ENCODE measurements at regions not wholly inside any gene's neighbourhood (a gene's known extent, or its start where the extent isn't known, plus 50 kb on each side); places are given as distances from the start of the nearest gene placed in this dataset.
A peak's percentile ranks its signal among the peaks of the same experiment; 100 is the strongest.
"Not testable (repeated sequence)": the region's sequence is repeated elsewhere in the genome, so short reads cannot be mapped to it uniquely, and the experiment has no call there.

DNA sequence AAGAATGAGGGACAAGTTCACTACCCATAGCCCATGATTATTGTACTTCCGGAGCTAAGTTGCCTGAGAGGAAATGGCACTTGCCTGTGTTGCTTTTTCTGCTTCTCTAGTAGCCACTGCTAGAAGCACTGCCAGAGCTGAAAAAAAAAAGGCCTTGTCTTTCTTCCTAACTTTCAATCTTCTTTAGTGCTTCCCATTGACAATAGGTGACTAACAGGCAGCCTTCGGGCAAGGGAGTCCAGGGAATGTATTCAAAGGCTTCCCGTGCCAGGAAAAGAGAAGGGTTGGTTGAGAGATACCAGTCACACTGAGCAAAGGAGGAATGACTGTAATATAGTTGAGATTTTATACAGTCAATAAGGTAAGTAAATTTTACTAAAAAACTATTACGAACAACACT is 242.0 kb downstream of the CALCRL start:
- no peak for DNase-seq (ENCODE audit: low spot score)

DNA sequence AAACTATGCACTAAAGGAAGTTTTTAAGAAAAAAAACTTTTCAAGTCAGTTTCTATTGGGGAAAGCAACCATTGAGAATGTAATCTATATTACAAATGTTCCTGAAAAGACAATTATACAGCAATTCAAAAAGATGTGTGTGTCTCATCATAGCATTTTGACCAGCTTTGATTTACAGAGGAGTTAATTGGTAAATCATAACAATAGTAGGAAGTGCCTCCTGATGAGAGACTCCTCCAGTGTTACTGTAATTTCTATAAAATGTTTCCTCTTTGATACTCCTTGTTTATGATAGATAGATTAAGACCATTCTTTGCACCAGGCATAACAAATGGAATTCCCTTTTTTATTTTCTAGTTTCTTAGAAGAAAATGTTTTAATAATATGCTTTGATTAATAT is 249.9 kb downstream of the CALCRL start:
- DNase-seq (ENCODE audit: low spot score) = no peak

DNA sequence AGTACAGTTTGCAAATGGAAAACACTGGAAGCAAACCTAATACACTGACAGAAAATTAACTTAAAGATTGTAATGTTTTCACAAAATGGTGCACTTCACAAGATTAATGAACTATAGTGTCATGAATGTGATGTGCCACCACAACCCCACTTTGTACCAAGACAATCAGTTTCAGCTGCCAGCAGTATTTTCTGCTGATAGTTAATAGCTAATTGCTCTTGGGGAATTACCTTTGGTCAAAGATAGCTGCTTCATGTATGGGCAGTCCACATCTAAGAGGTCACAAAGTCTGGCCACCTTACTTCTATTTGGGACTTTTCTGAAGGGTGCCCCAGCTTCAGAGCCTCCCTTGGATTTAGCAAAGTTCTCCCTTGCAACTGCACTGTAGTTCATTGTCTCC is 254.0 kb downstream of the CALCRL start:
- no peak for DNase-seq (ENCODE audit: low spot score)

DNA sequence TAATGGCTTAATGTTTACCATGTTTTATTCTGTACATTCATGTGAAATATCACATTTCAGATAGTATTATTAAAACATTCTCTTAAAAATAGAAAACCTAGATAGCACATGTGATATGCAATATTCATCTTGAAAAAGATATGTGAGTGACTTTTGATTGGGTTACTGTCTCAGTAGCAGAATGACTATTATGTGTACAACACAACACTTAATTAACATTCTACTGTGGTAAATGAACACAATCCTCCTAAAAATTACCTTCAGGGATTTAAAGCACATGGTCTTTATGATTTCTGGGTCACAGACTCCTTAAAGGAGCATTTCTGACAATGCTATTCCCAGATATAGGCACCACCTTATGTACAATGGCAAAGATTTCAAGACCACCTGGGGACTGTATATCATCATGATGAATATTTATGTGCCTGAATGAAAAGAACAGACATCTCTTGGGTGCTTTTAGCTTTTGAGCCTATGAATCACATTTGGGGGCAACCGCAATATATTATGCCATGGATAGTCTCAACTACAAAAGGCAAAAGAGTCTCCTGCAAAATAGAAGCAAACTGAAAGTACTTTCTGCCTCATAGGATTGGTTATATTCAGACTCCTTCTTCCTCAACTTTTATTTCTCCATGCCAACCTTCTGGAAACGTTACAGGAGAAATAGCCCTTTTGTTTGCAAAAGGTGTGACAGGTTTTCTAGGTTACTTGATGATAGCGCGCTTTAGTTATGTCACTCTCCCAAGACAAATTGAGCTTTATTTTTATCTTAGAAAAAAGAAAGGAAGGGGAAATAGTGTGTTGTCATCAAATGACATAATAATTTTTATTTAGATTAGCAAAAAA is 259.0 kb downstream of the CALCRL start:
- DNase-seq (ENCODE audit: low spot score) = no peak

DNA sequence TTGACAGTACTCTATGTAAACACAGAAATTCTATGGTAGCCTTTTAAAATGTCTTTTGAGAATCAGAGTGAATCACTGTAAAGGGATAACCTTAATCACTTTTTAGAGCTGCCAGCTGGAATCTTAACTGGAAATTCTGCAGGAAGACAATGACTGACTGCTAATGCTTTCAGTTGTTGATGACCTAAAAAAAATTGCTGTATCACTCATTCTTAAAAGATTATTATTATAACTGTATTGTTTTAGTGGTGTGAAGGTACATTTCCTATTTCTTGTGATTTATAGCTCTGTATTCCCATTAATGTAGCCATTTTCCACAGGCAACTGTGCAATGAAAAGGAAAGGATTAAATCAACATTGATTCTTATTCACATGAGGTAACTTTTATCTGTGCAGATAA is 260.5 kb downstream of the CALCRL start:
- no peak for DNase-seq (ENCODE audit: low spot score)

DNA sequence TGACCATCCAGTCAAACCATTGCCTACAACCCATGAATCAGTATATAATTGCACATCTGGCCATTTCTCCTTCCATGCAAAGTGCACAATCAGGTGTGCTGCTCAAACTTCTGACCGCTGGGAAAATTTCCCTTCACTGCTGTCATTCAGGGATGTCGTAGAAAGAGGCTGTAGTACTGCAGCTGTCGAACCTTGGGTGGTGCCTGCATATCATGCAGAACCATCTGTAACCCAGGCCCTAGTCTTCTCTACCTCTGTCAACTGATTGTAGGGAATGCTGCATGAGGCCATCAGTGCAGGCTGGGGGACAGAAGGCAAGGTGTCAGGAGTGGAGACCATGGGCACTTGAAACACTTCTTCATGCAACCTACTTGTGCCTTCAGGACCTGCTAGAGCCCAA is 267.5 kb downstream of the CALCRL start:
- DNase-seq (ENCODE audit: low spot score) = no peak

DNA sequence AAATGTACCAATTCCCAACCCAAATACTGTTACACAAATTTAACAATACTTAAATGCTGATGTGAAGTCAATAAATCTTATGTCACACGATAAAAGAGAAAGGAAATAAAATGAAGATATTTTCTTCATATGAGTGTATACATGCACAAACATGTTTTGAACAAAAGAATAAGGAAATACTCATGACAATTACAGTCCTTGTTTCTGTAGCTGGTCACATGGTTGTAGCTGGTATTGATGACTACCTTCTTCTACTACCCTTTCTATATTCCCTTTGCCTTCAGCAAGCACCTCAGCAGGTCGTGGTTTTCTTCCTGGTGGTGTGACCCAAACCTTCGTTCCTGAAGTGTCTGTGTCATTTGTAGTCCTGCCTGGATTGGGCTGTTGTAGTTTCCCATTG is 269.2 kb downstream of the CALCRL start:
- not testable (repeated sequence) for DNase-seq (ENCODE audit: low spot score)

DNA sequence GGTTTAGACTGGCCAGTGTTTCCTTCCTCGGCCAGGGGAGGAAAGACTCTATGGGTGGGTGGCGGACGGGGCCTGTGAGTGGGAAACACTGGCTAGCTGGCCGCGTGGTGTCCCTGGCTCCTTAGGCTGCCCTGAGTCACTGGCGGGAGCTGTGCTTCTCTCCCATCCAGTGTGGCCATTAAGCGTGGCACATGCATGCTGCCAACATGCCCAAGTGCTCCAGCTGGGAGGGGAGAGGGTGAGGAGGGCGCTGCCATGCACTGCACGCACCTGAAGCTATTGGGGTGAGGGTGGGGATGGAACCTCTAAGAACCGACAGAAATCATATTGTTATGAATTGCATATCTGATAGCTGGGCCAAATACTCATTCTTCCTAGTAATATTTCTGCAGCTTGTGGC is 270.8 kb downstream of the CALCRL start:
- no peak for DNase-seq (ENCODE audit: low spot score)

DNA sequence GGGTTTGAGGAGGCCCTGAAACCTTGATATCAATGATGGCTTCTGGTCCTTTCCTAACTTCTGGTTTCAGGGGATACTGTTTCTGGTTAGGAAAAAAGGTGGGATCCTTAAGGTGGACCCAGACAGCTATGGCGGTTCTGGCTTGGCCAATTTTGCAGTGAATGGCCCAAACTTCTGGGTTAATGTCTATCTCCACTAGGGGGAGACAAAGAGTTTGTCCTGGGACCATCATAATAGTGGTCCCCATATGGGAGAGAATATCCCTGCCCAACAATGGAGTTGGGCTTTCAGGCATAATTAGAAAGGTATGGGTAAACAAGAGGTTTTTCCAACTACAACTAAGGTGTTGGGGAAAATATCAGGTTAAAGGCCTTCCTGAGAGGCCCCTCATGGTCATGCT is 273.5 kb downstream of the CALCRL start:
- peak; percentile 33 for DNase-seq (ENCODE audit: low spot score)

DNA sequence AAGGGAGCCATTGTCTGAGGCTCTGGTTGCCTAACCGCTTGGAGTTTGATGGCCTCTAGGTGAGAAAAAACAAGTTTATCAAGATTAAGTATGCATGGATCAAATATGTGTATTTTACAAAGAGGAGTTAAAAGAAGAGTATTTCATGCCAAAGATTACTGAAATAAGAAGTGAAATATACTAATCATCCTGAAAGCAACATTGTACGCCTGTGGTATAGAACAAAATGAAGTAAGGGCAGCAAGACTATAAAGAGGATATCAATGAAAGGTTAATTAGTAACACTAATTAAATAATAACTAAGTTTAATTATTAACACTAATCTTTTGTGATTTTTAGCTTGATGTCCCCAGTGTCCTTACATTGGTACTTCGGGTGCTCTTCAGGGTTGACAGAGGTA is 276.7 kb downstream of the CALCRL start:
- DNase-seq (ENCODE audit: low spot score) = no peak

DNA sequence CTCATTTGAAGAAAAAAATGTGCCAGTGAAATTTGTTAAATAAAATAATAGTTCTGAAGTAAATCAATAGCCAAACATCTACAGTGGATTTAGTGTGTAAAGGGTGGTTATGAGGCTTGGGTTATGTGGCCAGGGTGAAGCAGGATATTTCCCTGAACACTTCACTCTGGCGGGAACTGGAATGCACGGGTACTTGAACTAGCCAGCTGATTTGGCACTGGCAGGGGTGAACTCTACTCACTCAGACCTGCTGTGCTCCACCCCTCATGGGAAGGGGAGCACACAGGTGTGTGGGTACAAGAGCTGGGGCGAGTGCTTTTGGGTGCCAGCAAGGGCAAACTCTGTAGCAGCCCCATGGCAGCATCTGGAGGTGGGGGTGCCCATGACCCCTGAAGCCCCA is 278.2 kb downstream of the CALCRL start:
- no peak for DNase-seq (ENCODE audit: low spot score)

DNA sequence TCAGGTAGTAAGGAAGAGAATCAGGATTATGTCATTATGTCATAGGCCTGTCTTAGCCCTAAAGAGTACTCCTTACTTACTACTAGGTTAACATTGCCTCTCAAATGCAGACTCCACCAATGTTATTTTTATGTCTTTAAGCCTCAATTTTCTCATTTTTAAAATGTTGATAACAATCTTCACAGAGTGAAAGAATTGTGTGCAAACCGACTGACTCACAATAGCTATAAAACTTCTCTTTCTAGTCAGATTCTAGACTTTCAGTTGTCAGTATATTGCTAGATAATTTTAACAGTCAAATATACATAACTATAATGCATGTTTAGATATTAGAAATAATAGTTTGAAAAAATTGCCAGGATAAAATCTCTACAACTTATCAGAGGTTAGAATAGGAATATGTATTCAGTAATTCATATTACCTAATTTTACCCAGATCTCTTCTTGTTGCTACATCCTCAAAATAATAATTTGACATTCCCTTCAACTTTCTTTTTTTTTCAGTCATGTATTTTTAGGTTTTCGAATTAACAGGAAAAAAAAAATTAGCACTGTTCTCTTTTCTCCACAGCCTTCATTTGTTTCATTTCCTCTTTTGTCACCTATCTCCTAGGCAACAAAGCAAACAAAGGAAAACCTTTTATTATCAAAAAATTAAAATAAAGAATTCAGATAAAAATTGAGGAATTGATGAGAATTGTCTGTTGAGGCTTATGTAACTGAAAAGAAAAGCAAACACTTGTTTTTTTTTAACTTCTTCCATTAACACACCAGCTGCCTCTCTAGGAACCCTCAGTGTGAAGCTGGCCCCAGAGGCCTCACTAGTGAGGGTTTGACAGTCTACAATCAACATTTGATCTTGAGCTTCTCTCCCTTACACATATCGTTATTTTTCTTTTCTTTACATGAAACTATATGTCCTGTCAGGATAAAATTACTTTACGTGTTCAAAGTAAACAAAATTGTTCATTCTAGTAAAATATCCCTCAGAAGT is 279.0 kb downstream of the CALCRL start:
- no peak for DNase-seq (ENCODE audit: low spot score)

DNA sequence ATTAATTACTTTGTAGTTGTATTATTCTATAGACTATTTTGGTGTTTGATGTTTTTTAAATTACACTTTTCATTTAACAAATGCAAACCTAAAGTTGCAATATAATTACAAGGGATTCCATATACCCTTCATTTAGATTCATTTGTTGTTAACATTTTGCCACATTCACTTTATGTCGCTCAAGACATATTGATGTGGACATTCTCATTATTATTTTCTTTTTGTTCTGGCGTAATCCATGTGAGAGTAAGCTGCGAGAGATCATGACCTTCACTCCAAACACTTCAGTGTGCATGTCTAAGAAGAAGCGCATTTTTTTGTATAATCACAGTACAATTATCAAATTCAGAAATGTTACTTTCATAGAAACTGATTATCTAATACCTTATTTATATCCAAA is 280.6 kb downstream of the CALCRL start:
- no peak for DNase-seq (ENCODE audit: low spot score)

DNA sequence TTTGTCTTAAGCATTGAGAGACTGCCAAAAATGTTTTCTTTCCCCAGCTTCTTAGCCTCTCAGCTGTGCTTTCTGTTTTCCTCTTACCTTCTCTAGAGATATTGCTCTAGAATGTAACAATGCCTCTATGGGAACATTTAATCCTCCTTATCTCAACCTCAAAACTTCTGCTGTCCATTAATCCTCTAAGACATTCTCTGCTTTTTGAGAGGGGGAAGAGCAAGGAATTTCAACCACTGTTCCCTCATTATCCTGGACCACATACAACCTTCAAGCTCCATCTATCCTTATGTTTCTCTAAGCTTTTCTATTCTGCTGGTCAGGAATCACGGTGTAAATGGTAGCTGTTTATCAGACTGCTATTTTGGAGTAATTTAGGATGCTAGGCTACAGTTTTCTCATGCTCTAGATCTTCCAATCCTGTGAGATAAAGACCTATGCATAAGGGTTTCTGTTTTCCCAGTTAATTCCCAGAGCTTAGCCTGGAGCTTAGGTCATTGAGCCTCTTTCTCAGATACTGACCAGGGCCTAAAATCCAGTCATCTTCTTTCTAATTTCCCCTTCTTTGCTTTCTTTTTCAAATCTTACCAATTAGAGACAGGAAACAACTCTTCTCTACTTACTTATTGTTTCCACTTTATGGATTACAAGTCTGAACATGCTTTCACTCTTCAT is 282.0 kb downstream of the CALCRL start:
- no peak for DNase-seq (ENCODE audit: low spot score)

DNA sequence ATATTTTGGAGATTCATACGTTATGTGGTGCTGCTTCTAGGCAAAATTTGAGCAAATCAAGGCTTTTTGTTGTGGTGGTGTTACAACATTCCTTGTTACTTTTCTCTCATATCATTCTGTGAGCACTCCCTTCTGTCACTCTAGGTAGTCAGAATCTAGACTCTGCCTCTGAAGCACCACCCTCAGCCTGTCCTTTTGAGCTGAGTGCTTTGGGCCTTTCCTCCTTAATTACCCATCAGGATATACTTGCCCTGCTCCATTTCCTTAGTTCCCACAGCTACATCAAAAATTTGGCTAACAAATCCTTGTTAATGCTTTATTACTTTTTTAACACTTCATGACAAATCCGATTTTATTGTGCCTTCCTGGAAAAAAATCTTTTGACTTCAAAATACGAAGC is 289.6 kb downstream of the CALCRL start:
- no peak for DNase-seq (ENCODE audit: low spot score)

DNA sequence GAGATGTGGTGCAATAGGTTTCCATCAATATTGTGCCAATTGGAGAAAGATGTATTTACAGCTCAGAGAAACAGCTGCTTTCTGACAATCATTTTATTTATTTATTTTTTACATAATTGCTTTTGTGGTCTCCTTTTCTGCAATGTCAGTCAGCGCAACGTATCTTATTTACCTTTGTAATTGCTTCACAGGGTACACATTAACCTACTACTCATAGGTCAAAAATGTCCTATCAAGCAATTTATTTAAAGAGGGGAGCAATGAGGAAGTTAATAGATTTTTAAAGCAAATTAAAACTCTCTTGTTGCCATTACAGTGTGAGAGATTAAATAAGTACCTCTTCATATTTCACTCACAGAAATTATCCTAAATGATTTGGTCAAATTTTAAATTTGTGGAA is 291.0 kb downstream of the CALCRL start:
- DNase-seq (ENCODE audit: low spot score) = no peak

DNA sequence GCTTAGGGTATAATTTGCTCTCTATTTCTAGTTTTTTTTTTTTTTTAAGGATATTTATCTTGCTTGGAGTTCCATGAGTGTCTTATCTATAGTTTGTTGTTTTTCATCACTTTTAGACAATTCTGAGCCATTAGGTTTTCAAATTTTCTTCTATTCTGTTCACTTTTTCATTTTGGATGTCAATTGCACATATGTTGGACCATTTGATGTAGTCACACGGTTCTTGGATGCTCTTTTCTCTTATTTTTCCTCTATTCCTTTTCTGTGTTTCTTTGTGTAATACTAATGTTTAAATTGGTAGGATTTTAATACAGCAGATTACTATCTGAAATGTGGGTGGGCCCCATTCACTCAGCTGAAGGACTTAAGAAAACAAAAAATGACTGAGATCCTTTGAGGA is 292.6 kb downstream of the CALCRL start:
- DNase-seq (ENCODE audit: low spot score) = no peak

DNA sequence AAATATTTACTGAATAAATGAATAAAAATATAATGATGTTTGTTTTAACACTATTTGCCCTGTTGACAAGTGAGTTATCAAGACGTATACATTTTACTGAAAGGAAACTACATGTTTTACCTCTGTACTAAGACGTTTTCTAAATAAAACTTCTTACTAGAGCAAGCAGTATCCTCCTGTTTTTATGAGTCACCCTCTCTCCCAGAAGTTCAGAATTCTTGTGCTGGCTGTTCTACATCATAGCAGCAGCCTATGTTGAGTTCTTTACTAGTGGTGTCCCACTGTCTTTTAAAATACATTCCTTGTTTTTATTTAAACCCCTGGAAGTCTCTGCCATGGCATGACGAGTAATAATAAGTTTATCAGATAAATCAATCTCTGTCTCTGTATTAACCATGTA is 297.4 kb downstream of the CALCRL start:
- DNase-seq (ENCODE audit: low spot score) = no peak

DNA sequence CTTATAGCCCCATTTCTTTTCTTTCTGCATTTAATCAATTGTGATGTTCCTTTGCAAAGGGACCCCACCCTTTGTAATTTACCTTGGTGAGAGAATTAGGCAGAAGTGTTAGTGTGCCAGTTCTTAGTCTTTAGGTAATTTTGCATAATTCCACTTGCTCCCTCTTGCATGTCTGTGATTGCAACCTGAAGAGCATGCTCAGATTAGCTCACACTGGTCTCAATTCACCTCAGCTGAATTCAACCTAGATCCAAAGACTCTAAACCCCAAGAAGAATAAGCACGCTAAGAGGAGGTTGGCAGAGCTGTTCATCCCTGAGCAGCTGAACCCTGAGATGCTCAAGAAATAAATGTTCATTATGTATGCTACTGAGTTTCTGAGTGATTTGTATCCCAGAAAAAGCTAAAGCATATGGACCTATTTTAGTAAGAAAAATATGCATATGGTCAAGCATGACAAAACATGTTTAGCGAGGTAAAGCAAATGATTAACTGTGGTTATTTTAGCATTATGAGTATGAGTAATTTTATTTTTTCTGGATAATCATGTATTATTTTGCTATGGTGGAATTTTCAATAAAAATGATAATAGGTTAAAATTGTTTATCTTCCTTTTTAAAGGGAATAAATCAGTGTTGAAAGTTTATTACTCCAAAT is 299.2 kb upstream of the ZSWIM2 start:
- no peak for DNase-seq (ENCODE audit: low spot score)

DNA sequence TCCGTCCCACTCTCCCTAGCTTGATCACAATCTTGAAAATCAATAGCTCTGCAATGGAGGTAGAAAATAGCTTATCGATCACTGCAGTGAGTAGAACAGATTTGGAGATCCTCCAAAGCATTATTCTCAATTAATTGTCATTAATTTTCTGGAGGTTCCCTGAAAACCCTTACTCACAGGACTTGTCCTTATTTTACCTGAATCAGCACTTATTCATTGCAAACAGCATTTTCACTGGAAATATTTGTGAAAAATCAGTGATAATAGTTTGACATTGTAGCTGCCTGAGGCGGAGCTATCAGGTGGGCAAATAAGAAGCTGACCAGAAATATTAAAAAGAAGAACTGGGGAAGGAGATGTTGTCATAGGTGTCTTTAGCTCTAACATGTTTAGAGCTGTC is 294.6 kb upstream of the ZSWIM2 start:
- DNase-seq (ENCODE audit: low spot score) = no peak

DNA sequence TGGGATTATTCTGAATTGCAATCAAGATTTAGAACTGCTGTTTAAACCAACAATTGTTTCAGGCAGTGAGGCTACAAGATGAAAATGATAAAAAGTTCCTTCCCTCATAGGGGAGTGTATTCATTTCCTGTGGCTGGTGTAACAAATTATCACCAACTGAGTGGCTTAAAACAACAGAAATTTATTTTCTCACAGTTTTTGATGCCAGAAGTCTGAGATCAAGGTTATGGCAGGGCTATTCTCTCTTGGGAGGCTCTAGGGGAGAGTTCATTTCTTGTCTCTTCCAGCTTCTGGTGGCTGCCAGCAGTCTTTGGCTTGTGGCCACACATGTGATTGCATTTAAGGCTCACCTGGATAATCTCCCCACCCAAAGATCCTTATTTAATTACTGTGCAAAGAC is 290.5 kb upstream of the ZSWIM2 start:
- DNase-seq (ENCODE audit: low spot score) = no peak

DNA sequence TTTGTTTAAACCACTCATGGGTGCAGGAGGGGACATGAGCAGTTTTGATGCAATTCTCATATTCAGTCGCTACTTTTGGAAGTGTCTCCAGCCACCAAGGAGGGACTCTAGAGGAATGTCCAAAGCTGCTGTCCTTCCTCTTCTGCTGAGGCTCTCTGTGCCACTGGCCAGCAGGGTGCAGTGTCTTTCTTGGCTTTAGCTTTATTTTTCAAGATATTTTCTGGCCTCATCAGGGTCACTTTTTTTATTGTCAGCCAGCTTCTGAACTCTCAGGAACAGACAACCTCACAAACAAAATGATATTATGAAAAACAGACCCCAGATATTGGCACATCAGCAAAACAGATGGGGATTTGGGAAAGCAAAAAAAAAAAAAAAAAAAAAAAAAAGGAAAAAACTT is 289.3 kb upstream of the ZSWIM2 start:
- no peak for DNase-seq (ENCODE audit: low spot score)
